ENCODE measurements at regions not wholly inside any gene's neighbourhood (a gene's known extent, or its start where the extent isn't known, plus 50 kb on each side); places are given as distances from the start of the nearest gene placed in this dataset.

DNA sequence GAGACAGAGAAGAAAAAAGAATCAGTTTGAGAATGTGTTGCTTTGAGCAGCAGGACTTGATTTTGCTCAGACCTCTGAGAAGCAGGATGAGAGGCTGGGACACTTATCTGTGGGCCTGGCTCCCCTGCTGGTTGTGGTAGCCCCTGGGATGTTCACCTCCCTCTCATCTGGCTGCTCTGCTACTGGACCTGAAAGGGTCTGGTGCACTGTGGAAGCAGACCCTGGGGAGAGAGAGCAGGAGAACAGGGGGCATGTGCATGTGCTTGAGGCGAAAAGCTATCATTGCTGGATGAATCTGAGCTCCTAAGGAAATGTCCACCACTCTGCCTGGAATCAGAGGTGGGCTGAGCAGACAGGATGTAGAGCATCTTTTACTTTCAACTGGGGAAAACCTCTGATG, 161.1 kb downstream of the SCP2D1 start:
- Histone ChIP-seq H3K4me1 (peaks cover 0 to 5% (median 0%) of the 10 kb centered on the region in 12 donors), H3K9me3 (no peaks in the 10 kb centered on the region), H3K36me3 (no peaks in the 10 kb centered on the region), H3K27me3 (no peaks in the 10 kb centered on the region), H3K27ac (no peak overlapping the region), H3K4me3 (no peak overlapping the region)
- TF ChIP-seq, protein P1, sequence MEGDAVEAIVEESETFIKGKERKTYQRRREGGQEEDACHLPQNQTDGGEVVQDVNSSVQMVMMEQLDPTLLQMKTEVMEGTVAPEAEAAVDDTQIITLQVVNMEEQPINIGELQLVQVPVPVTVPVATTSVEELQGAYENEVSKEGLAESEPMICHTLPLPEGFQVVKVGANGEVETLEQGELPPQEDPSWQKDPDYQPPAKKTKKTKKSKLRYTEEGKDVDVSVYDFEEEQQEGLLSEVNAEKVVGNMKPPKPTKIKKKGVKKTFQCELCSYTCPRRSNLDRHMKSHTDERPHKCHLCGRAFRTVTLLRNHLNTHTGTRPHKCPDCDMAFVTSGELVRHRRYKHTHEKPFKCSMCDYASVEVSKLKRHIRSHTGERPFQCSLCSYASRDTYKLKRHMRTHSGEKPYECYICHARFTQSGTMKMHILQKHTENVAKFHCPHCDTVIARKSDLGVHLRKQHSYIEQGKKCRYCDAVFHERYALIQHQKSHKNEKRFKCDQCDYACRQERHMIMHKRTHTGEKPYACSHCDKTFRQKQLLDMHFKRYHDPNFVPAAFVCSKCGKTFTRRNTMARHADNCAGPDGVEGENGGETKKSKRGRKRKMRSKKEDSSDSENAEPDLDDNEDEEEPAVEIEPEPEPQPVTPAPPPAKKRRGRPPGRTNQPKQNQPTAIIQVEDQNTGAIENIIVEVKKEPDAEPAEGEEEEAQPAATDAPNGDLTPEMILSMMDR (IDR thresholded peaks at IDR 0.05), result no peak
- TF ChIP-seq POLR2A (IDR thresholded peaks at IDR 0.05), result no peak
- DNase-seq, result no peak
- 71 to 90% (median 79%) methylated on average over 1 of the region's 1 CpG for WGBS, 4 donors
- intact Hi-C loops (cut with DNase I), result no loop called here
- ATAC-seq, result no peak

DNA sequence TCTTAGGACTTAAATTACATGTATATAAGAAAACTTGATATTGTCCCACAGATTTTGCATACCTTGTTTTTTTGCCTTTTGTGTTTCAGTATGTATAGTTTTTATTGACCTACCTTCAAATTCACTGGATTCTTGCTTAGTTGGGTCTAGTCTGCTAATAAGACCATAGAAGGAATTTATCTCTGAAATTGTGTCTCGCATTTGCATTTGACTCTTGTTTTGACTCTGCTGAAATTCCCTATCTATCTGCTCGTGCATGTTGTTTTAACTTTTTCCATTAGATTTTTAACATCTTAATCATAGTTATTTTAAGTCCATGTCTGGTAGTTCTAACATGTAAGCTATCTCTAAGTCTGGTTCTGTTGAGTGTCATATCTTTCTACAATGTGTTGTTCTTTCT, 163.9 kb downstream of the SCP2D1 start:
- 60 to 73% (median 65%) methylated on average over 2 of the region's 2 CpGs for WGBS, 4 donors
- no peak for TF ChIP-seq POLR2A (IDR thresholded peaks at IDR 0.05)
- TF ChIP-seq, protein P1 (IDR thresholded peaks at IDR 0.05), result no peak
- no peak for ATAC-seq
- Histone ChIP-seq H3K27ac (no peak overlapping the region), H3K36me3 (no peaks in the 10 kb centered on the region), H3K27me3 (no peaks in the 10 kb centered on the region), H3K9me3 (no peaks in the 10 kb centered on the region), H3K4me1 (peaks cover 0 to 5% (median 0%) of the 10 kb centered on the region in 12 donors), H3K4me3 (no peak overlapping the region)
- DNase-seq, result no peak
- intact Hi-C loops (cut with DNase I), result no loop called here

DNA sequence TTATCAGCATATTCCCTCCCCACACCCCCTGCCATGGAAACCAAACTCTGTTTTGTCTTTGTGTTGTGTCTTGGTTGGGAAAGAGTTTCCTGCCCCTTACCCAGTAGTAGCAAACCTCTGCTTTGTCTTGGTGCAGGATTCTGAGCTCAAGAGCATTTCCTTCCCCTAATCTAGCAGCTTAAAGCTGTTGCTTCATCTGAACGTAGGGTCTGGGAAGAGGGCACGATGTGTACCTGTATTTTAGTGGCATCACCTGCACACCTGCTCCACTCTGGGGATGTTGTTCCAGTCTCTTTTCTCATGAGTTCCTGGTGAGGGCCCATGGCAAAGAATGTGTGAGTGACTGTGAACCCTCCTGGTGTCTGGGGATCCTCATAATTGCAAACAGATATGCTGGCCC, 164.7 kb downstream of the SCP2D1 start:
- no peaks in the 10 kb centered on the region for H3K9me3 ChIP-seq
- intact Hi-C loops (cut with DNase I), result no loop called here
- DNase-seq (no peak), ATAC-seq (no peak)
- 65 to 78% (median 73%) methylated on average over 2 of the region's 2 CpGs for WGBS, 4 donors
- H3K4me1 ChIP-seq, result peaks cover 0 to 5% (median 0%) of the 10 kb centered on the region in 12 donors
- H3K36me3 ChIP-seq, result no peaks in the 10 kb centered on the region
- TF ChIP-seq, protein P1 (IDR thresholded peaks at IDR 0.05), result no peak
- no peak overlapping the region for H3K27ac ChIP-seq
- no peaks in the 10 kb centered on the region for H3K27me3 ChIP-seq
- no peak overlapping the region for H3K4me3 ChIP-seq

DNA sequence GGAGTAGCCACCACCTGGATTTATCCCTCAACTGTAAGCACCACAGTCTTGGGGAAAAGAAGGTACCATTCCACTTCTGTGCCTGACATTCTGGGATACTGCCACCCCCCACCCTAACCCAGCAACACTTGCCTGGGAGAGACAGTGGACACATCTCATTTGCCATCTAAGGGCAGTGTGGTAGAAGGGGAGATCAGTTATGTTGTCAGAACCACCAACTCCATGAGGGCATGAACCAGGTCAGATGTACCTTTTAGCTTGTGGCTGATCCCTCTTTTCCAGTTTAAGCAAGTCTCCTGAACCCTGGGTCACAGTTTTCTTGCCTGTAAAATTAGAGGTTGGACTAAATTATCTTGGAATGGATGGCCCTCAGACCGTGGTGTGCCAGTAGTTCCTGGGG, 165.5 kb downstream of the SCP2D1 start:
- H3K27me3 ChIP-seq, result no peaks in the 10 kb centered on the region
- intact Hi-C loops (cut with DNase I), result no loop called here
- H3K4me3 ChIP-seq, result no peak overlapping the region
- WGBS, 4 donors, result 23 to 49% (median 31%) methylated on average over 1 of the region's 1 CpG
- ATAC-seq, result no peak
- H3K36me3 ChIP-seq, result no peaks in the 10 kb centered on the region
- H3K9me3 ChIP-seq, result no peaks in the 10 kb centered on the region
- no peak overlapping the region for H3K27ac ChIP-seq
- no peak for DNase-seq
- H3K4me1 ChIP-seq, result no peaks in the 10 kb centered on the region
- no peak for TF ChIP-seq POLR2A (IDR thresholded peaks at IDR 0.05)
- TF ChIP-seq, protein P1 (IDR thresholded peaks at IDR 0.05), result no peak

All from heart left ventricle (tissue), 16 donors.